WTC11 (cell line): ENCODE measurements at regions not wholly inside any gene's neighbourhood (a gene's known extent, or its start where the extent isn't known, plus 50 kb on each side); places are given as distances from the start of the nearest gene placed in this dataset.

Experiments
- ATAC-seq: fragments of 200-7000 bp; cut with Tn5 transposase; 2 replicates; pipeline ENCODE4 v1.10.0; 2021; ENCODE audit warnings: mild to moderate bottlenecking, moderate library complexity
- CTCF ChIA-PET: fragments of 300-600 bp; sonication (Branson Sonifier 250); formaldehyde crosslinking; loops from one replicate; lab custom pipeline; 2021; ENCODE audit warnings: antibody characterized with exemption; lab: Charles Lee
- POLR2A ChIA-PET: fragments of 350-600 bp; sonication (Branson Sonifier 250); formaldehyde crosslinking; loops from one replicate; lab custom pipeline; 2021; ENCODE audit warnings: antibody characterized with exemption; lab: Charles Lee
- DNase-seq: peaks from one replicate; pipeline ENCODE4 v3.0.0; 2021; ENCODE audit warnings: low spot score
- H3K27ac Mint-ChIP-seq: 2 replicates; pipeline ENCODE4 v1.8.0; 2021; ENCODE audit warnings: mixed read lengths
- H3K27me3 Mint-ChIP-seq: 2 replicates; pipeline ENCODE4 v1.8.0; 2021; ENCODE audit warnings: low read depth, mild to moderate bottlenecking, moderate library complexity, mixed read lengths
- H3K36me3 Mint-ChIP-seq: 2 replicates; pipeline ENCODE4 v1.8.0; 2021; ENCODE audit warnings: mixed read lengths
- H3K4me1 Mint-ChIP-seq: 2 replicates; pipeline ENCODE4 v1.8.0; 2022; ENCODE audit warnings: mixed read lengths
- H3K4me3 Mint-ChIP-seq: 2 replicates; pipeline ENCODE4 v1.8.0; 2021; ENCODE audit warnings: mild to moderate bottlenecking, moderate library complexity, mixed read lengths
- H3K9me3 Mint-ChIP-seq: 2 replicates; pipeline ENCODE4 v1.8.0; 2021; ENCODE audit warnings: mixed read lengths
- ELF4 ChIP-seq: sonication (generic); formaldehyde crosslinking; IDR thresholded peaks from 2 replicates; pipeline ENCODE4 v1.8.1; 2022; ENCODE audit warnings: low read depth, mild to moderate bottlenecking, moderate library complexity, missing genetic modification reagents
- EMX1 ChIP-seq: fragments of 250-450 bp; sonication (Bioruptor Pico); IDR thresholded peaks from 2 replicates; pipeline ENCODE4 v1.8.0; 2021; ENCODE audit warnings: mild to moderate bottlenecking
- GABPB1 ChIP-seq: sonication (generic); formaldehyde crosslinking; IDR thresholded peaks from 2 replicates; pipeline ENCODE4 v1.8.1; 2023; ENCODE audit warnings: mild to moderate bottlenecking, missing genetic modification reagents
- MYBL2 ChIP-seq: sonication (generic); formaldehyde crosslinking; IDR thresholded peaks from 2 replicates; pipeline ENCODE4 v1.8.1; 2023; ENCODE audit warnings: mild to moderate bottlenecking, moderate library complexity, missing genetic modification reagents
- PRDM15 ChIP-seq: sonication (generic); formaldehyde crosslinking; IDR thresholded peaks from 2 replicates; pipeline ENCODE4 v1.8.0; 2022; ENCODE audit warnings: missing genetic modification reagents
- RELA ChIP-seq: sonication (generic); formaldehyde crosslinking; IDR thresholded peaks from 2 replicates; pipeline ENCODE4 v1.8.1; 2022; ENCODE audit warnings: missing genetic modification reagents, mild to moderate bottlenecking, borderline replicate concordance
- ZNF219 ChIP-seq: sonication (generic); formaldehyde crosslinking; IDR thresholded peaks from 2 replicates; pipeline ENCODE4 v1.8.0; 2023; ENCODE audit warnings: missing genetic modification reagents, mild to moderate bottlenecking, borderline replicate concordance
- ZNF263 ChIP-seq: sonication (generic); formaldehyde crosslinking; IDR thresholded peaks from 2 replicates; pipeline ENCODE4 v1.8.1; 2022; ENCODE audit warnings: low read depth, mild to moderate bottlenecking, moderate library complexity, missing genetic modification reagents
- ZNF416 ChIP-seq: fragments of 250-450 bp; sonication (Bioruptor Pico); IDR thresholded peaks from 2 replicates; pipeline ENCODE4 v1.9.0; 2021; ENCODE audit warnings: mild to moderate bottlenecking, inconsistent platforms
- ZNF423 ChIP-seq: fragments of 250-450 bp; sonication (Bioruptor Pico); IDR thresholded peaks from 2 replicates; pipeline ENCODE4 v2.1.2; 2022; ENCODE audit warnings: mild to moderate bottlenecking, moderate library complexity
- ZNF532 ChIP-seq: fragments of 250-450 bp; sonication (Bioruptor Pico); IDR thresholded peaks from 2 replicates; pipeline ENCODE4 v1.9.0; 2021; ENCODE audit warnings: mild to moderate bottlenecking, borderline replicate concordance
- TF ChIP-seq, protein P1 (sequence below): sonication (generic); formaldehyde crosslinking; IDR thresholded peaks from 2 replicates; pipeline ENCODE4 v1.8.0; 2022; ENCODE audit warnings: mild to moderate bottlenecking, missing genetic modification reagents
- TF ChIP-seq, protein P2 (sequence below): fragments of 250-450 bp; sonication (Bioruptor Pico); IDR thresholded peaks from 2 replicates; pipeline ENCODE4 v2.1.2; 2022; ENCODE audit warnings: mild to moderate bottlenecking, moderate library complexity

DNA sequence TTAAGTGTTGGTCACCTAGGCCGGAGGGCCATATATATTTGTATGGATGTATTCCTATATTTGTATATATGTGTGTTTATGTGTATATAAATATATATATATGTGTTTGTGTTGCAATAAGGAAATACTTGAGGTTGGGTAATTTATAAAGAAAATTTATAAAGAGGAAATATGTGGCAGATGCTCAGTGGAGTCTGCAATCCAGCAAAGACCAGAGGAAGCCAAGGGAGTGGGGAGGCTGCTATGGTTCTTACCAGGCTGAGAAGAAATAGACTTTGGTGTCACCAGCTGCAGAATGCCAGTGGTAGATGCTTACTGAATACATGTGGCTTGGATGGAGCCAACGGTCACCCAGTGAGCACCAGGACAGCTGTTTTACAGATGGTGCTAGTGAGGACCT, 97.4 kb upstream of the ELOVL5 start:
- Mint-ChIP-seq H3K4me3 (no peak overlapping the region), H3K27me3 (no peaks in the 10 kb centered on the region), H3K4me1 (no peaks in the 10 kb centered on the region), H3K9me3 (peaks cover 18% of the 10 kb centered on the region), H3K36me3 (peaks cover 4% of the 10 kb centered on the region)
- DNase-seq (no peak), ATAC-seq (no peak)
- ChIA-PET POLR2A (no interaction called here), CTCF (interaction anchor here (1.2 kb wide), 1 partner anchor 47 kb away, joined by 3 read pairs; no protein-coding TSS in a partner anchor)
- no peak for TF ChIP-seq RELA (CRISPR knock-in tag)
- TF ChIP-seq ZNF532 (CRISPR knock-in tag), result no peak
- no peak for TF ChIP-seq ZNF416 (CRISPR knock-in tag)
- TF ChIP-seq, all 79 proteins: peak for 0
- H3K27ac Mint-ChIP-seq, result no peak overlapping the region

- H3K27ac Mint-ChIP-seq, result no peak overlapping the region
- no peaks in the 10 kb centered on the region for H3K27me3 Mint-ChIP-seq
- no peak for DNase-seq
- H3K4me1 Mint-ChIP-seq, result no peaks in the 10 kb centered on the region
- ATAC-seq, result no peak
- ChIA-PET CTCF (interaction anchor here (1.4 kb wide), 1 partner anchor 270 kb away, joined by 5 read pairs; no protein-coding TSS in a partner anchor), POLR2A (no interaction called here)
- TF ChIP-seq GABPB1 (CRISPR knock-in tag), result no peak
- TF ChIP-seq EMX1 (CRISPR knock-in tag), result no peak
- no peak for TF ChIP-seq ZNF219 (CRISPR knock-in tag)
- TF ChIP-seq MYBL2, result no peak
- no peak for TF ChIP-seq ELF4 (CRISPR knock-in tag)
- TF ChIP-seq ZNF263 (CRISPR knock-in tag), result no peak
- TF ChIP-seq, protein P1, sequence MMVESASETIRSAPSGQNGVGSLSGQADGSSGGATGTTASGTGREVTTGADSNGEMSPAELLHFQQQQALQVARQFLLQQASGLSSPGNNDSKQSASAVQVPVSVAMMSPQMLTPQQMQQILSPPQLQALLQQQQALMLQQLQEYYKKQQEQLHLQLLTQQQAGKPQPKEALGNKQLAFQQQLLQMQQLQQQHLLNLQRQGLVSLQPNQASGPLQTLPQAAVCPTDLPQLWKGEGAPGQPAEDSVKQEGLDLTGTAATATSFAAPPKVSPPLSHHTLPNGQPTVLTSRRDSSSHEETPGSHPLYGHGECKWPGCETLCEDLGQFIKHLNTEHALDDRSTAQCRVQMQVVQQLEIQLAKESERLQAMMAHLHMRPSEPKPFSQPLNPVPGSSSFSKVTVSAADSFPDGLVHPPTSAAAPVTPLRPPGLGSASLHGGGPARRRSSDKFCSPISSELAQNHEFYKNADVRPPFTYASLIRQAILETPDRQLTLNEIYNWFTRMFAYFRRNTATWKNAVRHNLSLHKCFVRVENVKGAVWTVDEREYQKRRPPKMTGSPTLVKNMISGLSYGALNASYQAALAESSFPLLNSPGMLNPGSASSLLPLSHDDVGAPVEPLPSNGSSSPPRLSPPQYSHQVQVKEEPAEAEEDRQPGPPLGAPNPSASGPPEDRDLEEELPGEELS, result no peak
- TF ChIP-seq ZNF423, result no peak
- TF ChIP-seq ZNF532 (CRISPR knock-in tag), result no peak
- TF ChIP-seq PRDM15, result no peak
- TF ChIP-seq, protein P2, sequence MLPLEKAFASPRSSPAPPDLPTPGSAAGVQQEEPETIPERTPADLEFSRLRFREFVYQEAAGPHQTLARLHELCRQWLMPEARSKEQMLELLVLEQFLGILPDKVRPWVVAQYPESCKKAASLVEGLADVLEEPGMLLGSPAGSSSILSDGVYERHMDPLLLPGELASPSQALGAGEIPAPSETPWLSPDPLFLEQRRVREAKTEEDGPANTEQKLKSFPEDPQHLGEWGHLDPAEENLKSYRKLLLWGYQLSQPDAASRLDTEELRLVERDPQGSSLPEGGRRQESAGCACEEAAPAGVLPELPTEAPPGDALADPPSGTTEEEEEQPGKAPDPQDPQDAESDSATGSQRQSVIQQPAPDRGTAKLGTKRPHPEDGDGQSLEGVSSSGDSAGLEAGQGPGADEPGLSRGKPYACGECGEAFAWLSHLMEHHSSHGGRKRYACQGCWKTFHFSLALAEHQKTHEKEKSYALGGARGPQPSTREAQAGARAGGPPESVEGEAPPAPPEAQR (CRISPR knock-in tag), result no peak
- no peak overlapping the region for H3K4me3 Mint-ChIP-seq
- no peaks in the 10 kb centered on the region for H3K9me3 Mint-ChIP-seq
- H3K36me3 Mint-ChIP-seq, result no peaks in the 10 kb centered on the region
These were observed 93.0 kb upstream of the ELOVL5 start for GRCh38 chr6:53441761-53442160.
